ENCODE measurements at regions not wholly inside any gene's neighbourhood (a gene's known extent, or its start where the extent isn't known, plus 50 kb on each side); places are given as distances from the start of the nearest gene placed in this dataset.

DNA sequence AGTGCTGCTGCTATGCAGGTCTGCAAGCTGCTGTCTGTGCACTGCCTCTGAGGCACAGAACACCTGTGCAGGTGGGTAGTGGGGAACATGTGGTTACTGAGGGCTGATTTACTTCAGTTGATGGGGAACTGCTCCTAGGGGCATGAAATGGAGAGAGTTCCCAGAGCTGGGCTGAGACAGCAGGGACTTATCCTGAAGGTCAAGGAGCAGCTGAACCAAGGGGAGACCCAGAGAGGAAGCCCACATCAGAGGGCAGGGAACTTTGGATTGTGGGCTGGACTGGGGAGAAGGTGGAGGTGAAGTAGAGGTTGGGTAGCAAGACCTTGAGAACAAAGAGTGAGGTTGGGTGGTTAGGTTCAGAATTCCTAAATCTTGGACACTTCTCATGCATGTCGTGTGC is 311.9 kb downstream of the AACS start:
- no peak overlapping the region for H3K4me2 ChIP-seq (ENCODE audit: low read length)
- no peak overlapping the region for H3K9ac ChIP-seq (ENCODE audit: low read length)
- no peak overlapping the region for H3K27ac ChIP-seq (ENCODE audit: low read depth, low read length, poor library complexity, severe bottlenecking)
- H3K9me2 ChIP-seq (ENCODE audit: low read depth, low read length) = no peaks in the 10 kb centered on the region
- no peaks in the 10 kb centered on the region for H3K4me1 ChIP-seq (ENCODE audit: insufficient read depth, low read length, severe bottlenecking)
- no peaks in the 10 kb centered on the region for H3K9me3 ChIP-seq (ENCODE audit: low read length)
- no peak overlapping the region for H3K4me3 ChIP-seq (ENCODE audit: low read depth, low read length, poor library complexity, severe bottlenecking)
- TF ChIP-seq, protein P1, sequence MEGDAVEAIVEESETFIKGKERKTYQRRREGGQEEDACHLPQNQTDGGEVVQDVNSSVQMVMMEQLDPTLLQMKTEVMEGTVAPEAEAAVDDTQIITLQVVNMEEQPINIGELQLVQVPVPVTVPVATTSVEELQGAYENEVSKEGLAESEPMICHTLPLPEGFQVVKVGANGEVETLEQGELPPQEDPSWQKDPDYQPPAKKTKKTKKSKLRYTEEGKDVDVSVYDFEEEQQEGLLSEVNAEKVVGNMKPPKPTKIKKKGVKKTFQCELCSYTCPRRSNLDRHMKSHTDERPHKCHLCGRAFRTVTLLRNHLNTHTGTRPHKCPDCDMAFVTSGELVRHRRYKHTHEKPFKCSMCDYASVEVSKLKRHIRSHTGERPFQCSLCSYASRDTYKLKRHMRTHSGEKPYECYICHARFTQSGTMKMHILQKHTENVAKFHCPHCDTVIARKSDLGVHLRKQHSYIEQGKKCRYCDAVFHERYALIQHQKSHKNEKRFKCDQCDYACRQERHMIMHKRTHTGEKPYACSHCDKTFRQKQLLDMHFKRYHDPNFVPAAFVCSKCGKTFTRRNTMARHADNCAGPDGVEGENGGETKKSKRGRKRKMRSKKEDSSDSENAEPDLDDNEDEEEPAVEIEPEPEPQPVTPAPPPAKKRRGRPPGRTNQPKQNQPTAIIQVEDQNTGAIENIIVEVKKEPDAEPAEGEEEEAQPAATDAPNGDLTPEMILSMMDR (IDR thresholded peaks at IDR 0.05; ENCODE audit: low read length) = no peak
- TF ChIP-seq EZH2 (IDR thresholded peaks at IDR 0.05; ENCODE audit: borderline replicate concordance, low read length) = no peak
- H2AFZ ChIP-seq (ENCODE audit: low read length) = no peak overlapping the region
- H3K79me2 ChIP-seq (ENCODE audit: insufficient read depth, low read length) = no peaks in the 10 kb centered on the region
- H4K20me1 ChIP-seq (ENCODE audit: insufficient read depth, low read length) = no peaks in the 10 kb centered on the region
- no peaks in the 10 kb centered on the region for H3F3A ChIP-seq (ENCODE audit: insufficient read depth, low read length)
- no peaks in the 10 kb centered on the region for H3K36me3 ChIP-seq (ENCODE audit: insufficient read depth, low read length)
- no peaks in the 10 kb centered on the region for H3K27me3 ChIP-seq (ENCODE audit: insufficient read depth, low read length)

GRCh38 chr12:125381373-125381772 is 316.1 kb downstream of the AACS start:
- Histone ChIP-seq H3K4me2 (ENCODE audit: low read length) (no peak overlapping the region), H3K4me3 (ENCODE audit: low read depth, low read length, poor library complexity, severe bottlenecking) (no peak overlapping the region), H3K36me3 (ENCODE audit: insufficient read depth, low read length) (no peaks in the 10 kb centered on the region), H3F3A (ENCODE audit: insufficient read depth, low read length) (no peaks in the 10 kb centered on the region), H3K79me2 (ENCODE audit: insufficient read depth, low read length) (no peaks in the 10 kb centered on the region), H3K27ac (ENCODE audit: low read depth, low read length, poor library complexity, severe bottlenecking) (no peak overlapping the region), H3K27me3 (ENCODE audit: insufficient read depth, low read length) (no peaks in the 10 kb centered on the region), H3K9me3 (ENCODE audit: low read length) (no peaks in the 10 kb centered on the region), H3K9me2 (ENCODE audit: low read depth, low read length) (no peaks in the 10 kb centered on the region), H3K9ac (ENCODE audit: low read length) (no peak overlapping the region), H3K4me1 (ENCODE audit: insufficient read depth, low read length, severe bottlenecking) (no peaks in the 10 kb centered on the region), H2AFZ (ENCODE audit: low read length) (no peak overlapping the region), H4K20me1 (ENCODE audit: insufficient read depth, low read length) (no peaks in the 10 kb centered on the region)
- TF ChIP-seq, protein P1 (IDR thresholded peaks at IDR 0.05; ENCODE audit: low read length) = no peak
- TF ChIP-seq EZH2 (IDR thresholded peaks at IDR 0.05; ENCODE audit: borderline replicate concordance, low read length) = no peak

DNA sequence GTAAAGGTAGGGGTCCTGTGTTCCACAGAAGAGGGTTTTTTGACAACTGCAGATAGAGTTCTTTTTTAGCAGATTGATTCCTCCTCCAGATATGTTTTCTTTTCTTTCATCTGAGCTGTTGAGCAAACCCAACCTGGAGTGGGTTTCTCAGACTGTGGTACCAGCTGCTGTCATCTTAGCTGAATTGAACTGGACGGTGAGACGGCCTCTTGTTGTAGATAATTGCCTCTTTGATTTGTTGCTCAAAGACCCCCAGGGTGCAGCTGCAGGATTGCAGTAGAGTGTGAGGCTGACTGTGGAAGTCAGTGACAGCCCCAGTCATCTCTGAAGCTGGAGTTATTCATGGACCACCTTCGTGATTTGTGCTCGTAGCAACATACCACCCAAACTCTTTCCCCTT is 317.7 kb downstream of the AACS start:
- H3K9me2 ChIP-seq (ENCODE audit: low read depth, low read length) = no peaks in the 10 kb centered on the region
- no peak overlapping the region for H3K4me3 ChIP-seq (ENCODE audit: low read depth, low read length, poor library complexity, severe bottlenecking)
- no peak overlapping the region for H3K9ac ChIP-seq (ENCODE audit: low read length)
- no peaks in the 10 kb centered on the region for H4K20me1 ChIP-seq (ENCODE audit: insufficient read depth, low read length)
- no peaks in the 10 kb centered on the region for H3K4me1 ChIP-seq (ENCODE audit: insufficient read depth, low read length, severe bottlenecking)
- no peaks in the 10 kb centered on the region for H3K9me3 ChIP-seq (ENCODE audit: low read length)
- H3K79me2 ChIP-seq (ENCODE audit: insufficient read depth, low read length) = no peaks in the 10 kb centered on the region
- no peaks in the 10 kb centered on the region for H3K36me3 ChIP-seq (ENCODE audit: insufficient read depth, low read length)
- TF ChIP-seq, protein P1 (IDR thresholded peaks at IDR 0.05; ENCODE audit: low read length) = no peak
- TF ChIP-seq EZH2 (IDR thresholded peaks at IDR 0.05; ENCODE audit: borderline replicate concordance, low read length) = no peak
- H3K27ac ChIP-seq (ENCODE audit: low read depth, low read length, poor library complexity, severe bottlenecking) = no peak overlapping the region
- H3K27me3 ChIP-seq (ENCODE audit: insufficient read depth, low read length) = no peaks in the 10 kb centered on the region
- H2AFZ ChIP-seq (ENCODE audit: low read length) = no peak overlapping the region
- no peak overlapping the region for H3K4me2 ChIP-seq (ENCODE audit: low read length)
- H3F3A ChIP-seq (ENCODE audit: insufficient read depth, low read length) = no peaks in the 10 kb centered on the region
